IPS-15b (cell line): ENCODE measurements at regions not wholly inside any gene's neighbourhood (a gene's known extent, or its start where the extent isn't known, plus 50 kb on each side); places are given as distances from the start of the nearest gene placed in this dataset.
"Not testable (repeated sequence)": the region's sequence is repeated elsewhere in the genome, so short reads cannot be mapped to it uniquely, and the experiment has no call there.

Experiments
- H3K27me3 ChIP-seq: one replicate; pipeline ENCODE4 v1.6.1; 2013; ENCODE audit warnings: low read length; ENCODE audit not compliant: control insufficient read depth, insufficient read depth
- H3K36me3 ChIP-seq: one replicate; pipeline ENCODE4 v1.6.1; 2013; ENCODE audit warnings: low read length; ENCODE audit not compliant: control insufficient read depth, insufficient read depth
- H3K4me1 ChIP-seq: one replicate; pipeline ENCODE4 v1.6.1; 2013; ENCODE audit warnings: mild to moderate bottlenecking, low read length; ENCODE audit not compliant: control insufficient read depth, insufficient read depth
- H3K4me3 ChIP-seq: one replicate; pipeline ENCODE4 v1.5.1; 2013; ENCODE audit warnings: low read depth, low read length
- H3K9ac ChIP-seq: one replicate; pipeline ENCODE4 v1.6.1; 2013; ENCODE audit warnings: low read depth, mild to moderate bottlenecking, low read length
- H3K9me3 ChIP-seq: one replicate; pipeline ENCODE4 v1.6.1; 2013; ENCODE audit warnings: mild to moderate bottlenecking, low read length; ENCODE audit not compliant: control insufficient read depth, insufficient read depth

DNA sequence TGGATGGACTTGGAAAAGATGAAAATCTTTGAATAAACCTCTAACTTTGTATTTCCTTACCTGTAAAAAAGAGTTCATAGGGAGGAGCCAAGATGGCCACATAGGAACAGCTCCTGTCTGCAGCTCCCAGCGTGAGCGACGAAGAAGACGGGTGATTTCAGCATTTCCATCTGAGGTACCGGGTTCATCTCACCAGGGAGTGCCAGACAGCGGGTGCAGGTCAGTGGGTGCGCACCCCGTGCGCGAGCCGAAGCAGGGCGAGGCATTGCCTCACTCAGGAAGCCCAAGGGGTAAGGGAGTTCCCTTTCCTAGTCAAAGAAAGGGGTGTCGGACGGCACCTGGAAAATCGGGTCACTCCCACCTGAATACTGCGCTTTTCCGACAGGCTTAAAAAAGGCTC is 191.3 kb upstream of the DDX18 start:
- H3K9ac ChIP-seq: peak overlapping the region; percentile 82
- peak overlapping the region; percentile 72 for H3K4me3 ChIP-seq
- H3K36me3 ChIP-seq, H3K4me1 ChIP-seq, H3K9me3 ChIP-seq, H3K27me3 ChIP-seq: not testable (repeated sequence)

DNA sequence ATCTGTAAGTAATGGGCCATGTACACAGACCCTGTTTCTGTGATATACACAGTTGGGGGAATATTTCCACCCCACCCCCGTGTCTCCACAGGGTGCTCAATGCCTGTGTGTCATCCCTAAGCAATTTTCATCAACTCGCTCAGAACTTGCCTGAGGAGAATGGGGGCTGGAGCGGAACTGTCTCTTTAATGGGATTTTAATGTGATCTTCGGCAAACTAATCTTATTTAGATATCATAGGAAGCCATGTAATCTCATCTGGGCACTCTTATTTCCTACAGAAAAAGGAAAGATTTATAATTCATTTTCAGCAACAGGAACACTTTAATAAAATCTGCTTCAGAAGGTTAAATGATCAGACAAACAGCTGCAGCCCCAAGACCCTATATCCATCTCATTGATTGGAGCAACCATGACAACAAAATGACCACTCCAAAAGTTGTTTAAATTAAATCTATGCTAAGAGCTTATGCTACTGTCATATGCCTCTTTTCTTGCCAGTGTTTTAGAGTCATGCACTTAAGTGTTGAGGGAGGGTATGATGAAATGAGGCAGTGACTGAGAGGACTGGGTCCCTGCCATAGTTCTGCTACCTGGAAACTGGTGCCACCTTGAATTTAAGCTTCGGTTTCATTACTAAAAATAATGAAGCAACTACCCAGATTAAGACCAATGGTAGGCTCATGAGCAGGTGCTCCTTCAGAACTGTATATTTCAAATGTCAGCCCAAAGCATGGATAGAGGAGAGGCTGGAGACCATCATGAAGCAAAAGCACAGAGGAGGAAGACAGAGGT is 183.1 kb upstream of the DDX18 start:
- no peaks in the 10 kb centered on the region for H3K4me1 ChIP-seq
- H3K9ac ChIP-seq: no peak overlapping the region
- H3K36me3 ChIP-seq: no peaks in the 10 kb centered on the region
- H3K9me3 ChIP-seq: no peaks in the 10 kb centered on the region
- H3K4me3 ChIP-seq: no peak overlapping the region
- no peaks in the 10 kb centered on the region for H3K27me3 ChIP-seq

DNA sequence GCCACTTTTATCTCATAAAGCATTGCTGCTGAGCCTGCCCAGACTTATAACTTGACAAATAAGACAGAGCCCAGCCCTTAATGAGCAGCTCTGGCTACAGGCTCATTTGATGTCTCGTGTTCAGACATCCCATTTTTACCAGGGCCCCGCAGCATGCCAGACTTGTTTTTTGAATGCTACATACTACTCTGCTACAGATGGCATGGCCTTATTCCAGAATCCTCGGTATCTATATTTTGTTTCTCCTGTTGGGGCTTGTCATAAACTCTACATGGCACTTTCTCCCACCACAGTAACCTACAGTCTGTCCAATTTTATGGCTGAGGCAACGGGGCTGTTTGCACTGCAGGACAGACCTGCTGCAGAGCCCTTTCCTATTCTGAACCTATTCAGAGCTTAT is 179.0 kb upstream of the DDX18 start:
- H3K9ac ChIP-seq: no peak overlapping the region
- no peak overlapping the region for H3K4me3 ChIP-seq
- no peaks in the 10 kb centered on the region for H3K4me1 ChIP-seq
- H3K36me3 ChIP-seq: no peaks in the 10 kb centered on the region
- H3K27me3 ChIP-seq: no peaks in the 10 kb centered on the region
- H3K9me3 ChIP-seq: no peaks in the 10 kb centered on the region

DNA sequence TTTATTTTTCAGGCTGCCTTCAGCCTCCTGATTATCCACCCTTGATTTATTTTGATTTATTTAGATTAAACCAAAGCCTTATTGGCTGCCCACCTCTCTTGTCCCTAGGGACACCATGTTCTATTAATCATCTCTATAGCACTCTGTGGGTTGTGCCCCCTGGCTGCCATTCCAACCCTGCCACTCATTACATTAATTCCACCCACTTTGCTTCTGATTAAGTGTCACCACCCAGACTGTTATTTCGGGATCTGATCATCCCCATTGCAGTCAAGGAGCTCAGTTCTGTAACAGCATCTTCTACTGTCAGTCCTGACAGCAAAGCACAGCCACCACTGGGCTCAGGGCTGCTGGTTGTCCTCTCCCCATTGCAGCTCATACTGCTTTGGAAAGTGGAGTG is 175.1 kb upstream of the DDX18 start:
- no peaks in the 10 kb centered on the region for H3K36me3 ChIP-seq
- H3K27me3 ChIP-seq: no peaks in the 10 kb centered on the region
- no peak overlapping the region for H3K4me3 ChIP-seq
- no peaks in the 10 kb centered on the region for H3K9me3 ChIP-seq
- no peak overlapping the region for H3K9ac ChIP-seq
- H3K4me1 ChIP-seq: no peaks in the 10 kb centered on the region

DNA sequence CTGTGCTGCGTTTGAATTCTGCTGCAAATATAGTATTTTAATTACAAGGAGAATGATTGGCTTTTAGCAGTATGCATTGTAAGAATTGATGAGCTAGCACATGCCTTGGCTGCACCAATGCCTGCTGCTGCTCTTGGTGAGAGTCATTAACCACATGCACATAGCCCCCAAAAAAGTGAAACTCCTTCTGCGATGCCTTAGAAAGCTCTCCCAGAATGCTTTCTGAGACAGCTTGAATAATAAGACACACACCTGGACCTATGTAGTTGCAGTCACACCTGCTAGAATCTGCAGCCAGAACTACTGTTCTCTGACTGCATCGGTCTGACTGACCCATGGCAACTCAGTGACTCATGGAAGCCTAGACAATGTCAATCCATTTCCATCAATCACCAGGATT is 170.1 kb upstream of the DDX18 start:
- H3K9me3 ChIP-seq: no peaks in the 10 kb centered on the region
- H3K9ac ChIP-seq: no peak overlapping the region
- H3K4me3 ChIP-seq: no peak overlapping the region
- H3K4me1 ChIP-seq: no peaks in the 10 kb centered on the region
- H3K27me3 ChIP-seq: no peaks in the 10 kb centered on the region
- no peaks in the 10 kb centered on the region for H3K36me3 ChIP-seq

DNA sequence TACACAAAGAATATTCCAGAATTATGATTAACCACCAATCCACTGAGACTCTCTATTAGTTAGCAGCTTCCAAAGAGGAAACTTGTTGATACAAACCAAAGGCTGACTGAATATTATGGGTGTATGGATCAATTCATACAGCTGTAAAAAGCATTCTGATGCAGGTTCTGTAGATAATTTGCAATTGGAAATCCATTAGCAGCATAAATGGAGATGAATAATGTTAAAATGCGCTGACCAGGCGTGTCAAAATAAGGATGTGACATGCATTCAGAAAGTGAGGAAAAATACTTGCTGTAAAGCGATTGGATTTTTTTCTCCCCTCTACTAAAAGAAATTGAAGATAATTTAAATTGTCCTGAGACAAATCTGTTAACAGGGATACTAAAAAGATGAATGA is 169.0 kb upstream of the DDX18 start:
- Histone ChIP-seq H3K4me3 (no peak overlapping the region), H3K9me3 (no peaks in the 10 kb centered on the region), H3K36me3 (no peaks in the 10 kb centered on the region), H3K4me1 (no peaks in the 10 kb centered on the region), H3K9ac (no peak overlapping the region), H3K27me3 (no peaks in the 10 kb centered on the region)

DNA sequence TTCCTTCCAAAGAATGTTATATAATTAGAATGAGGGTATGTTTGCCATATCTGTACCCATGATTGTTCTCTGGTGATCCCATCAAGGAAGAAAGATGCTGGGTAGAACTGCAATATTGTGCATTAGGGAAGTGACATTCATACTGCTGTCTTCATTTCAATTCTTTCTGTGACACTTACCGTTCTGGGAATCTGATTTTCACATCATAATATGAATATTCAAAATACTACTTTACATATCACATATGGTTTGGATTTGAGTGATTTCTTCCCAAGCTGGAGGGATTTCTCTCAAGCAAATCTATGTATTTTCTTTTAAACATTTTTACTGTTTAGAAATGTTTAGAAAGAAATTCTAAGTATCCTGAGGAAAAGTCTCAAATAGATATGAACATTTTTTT is 168.4 kb upstream of the DDX18 start:
- Histone ChIP-seq H3K9ac (no peak overlapping the region), H3K9me3 (no peaks in the 10 kb centered on the region), H3K27me3 (no peaks in the 10 kb centered on the region), H3K36me3 (no peaks in the 10 kb centered on the region), H3K4me3 (no peak overlapping the region), H3K4me1 (no peaks in the 10 kb centered on the region)

DNA sequence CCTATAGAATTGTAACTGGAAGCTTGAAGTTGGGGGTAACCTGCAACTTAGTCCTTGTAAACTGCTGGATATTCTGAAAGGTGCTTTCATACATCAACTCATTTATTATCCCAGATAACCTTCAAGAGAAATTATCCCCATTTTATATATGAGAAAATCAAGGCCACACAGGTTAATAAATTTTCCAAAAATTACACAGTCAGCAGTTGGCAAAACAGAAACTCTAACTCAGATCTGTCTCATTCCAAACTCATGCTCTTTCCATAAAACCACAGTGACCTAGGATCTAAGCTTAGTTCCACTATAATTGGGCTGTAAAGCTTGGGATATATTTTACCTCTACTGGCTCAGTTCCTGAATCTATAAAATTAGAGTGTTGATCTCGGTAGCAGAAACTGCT is 167.6 kb upstream of the DDX18 start:
- Histone ChIP-seq H3K27me3 (no peaks in the 10 kb centered on the region), H3K4me3 (no peak overlapping the region), H3K4me1 (no peaks in the 10 kb centered on the region), H3K9ac (no peak overlapping the region), H3K9me3 (no peaks in the 10 kb centered on the region), H3K36me3 (no peaks in the 10 kb centered on the region)

DNA sequence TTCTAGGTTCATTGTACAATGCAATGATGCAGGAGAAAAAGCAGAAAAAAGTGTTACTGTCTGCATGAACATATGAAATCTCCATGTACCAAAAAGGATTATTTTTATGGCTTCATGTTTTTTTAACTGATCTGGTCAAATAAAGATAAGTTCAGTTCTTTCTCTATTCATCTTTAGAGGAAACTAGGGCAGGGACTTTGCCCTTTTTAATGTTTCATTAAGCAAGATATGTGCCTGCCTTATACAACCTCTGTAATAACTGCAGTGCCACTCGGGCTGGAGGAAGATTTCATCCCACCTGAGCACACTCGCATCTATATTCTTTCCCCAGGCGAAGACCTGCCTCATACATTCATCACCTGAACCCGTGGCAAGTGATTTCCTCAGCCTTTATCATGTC is 157.9 kb upstream of the DDX18 start:
- H3K27me3 ChIP-seq: no peaks in the 10 kb centered on the region
- H3K4me3 ChIP-seq: no peak overlapping the region
- no peaks in the 10 kb centered on the region for H3K9me3 ChIP-seq
- no peak overlapping the region for H3K9ac ChIP-seq
- H3K36me3 ChIP-seq: no peaks in the 10 kb centered on the region
- H3K4me1 ChIP-seq: peaks cover 4% of the 10 kb centered on the region

DNA sequence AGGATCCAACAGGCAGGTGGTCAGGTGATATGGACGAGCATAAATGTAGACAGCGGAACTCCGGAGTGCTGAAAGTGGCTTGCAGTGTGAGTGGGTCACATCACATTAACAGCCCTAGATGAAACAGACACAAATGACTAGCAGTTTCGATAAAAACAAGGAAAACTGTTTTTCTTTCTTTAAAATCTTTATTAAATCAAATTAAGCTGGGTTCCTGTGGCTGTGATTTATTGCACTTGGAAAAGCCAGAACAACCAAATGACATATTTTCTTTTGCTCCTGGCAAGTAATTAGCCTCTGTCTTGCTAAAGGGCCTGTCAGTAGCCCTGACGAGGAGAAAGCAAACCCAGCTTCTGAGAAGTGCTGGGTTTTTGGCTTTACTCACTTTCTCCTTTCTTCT is 152.9 kb upstream of the DDX18 start:
- Histone ChIP-seq H3K4me3 (no peak overlapping the region), H3K9me3 (no peaks in the 10 kb centered on the region), H3K4me1 (peaks cover 10% of the 10 kb centered on the region), H3K9ac (no peak overlapping the region), H3K27me3 (no peaks in the 10 kb centered on the region), H3K36me3 (no peaks in the 10 kb centered on the region)

DNA sequence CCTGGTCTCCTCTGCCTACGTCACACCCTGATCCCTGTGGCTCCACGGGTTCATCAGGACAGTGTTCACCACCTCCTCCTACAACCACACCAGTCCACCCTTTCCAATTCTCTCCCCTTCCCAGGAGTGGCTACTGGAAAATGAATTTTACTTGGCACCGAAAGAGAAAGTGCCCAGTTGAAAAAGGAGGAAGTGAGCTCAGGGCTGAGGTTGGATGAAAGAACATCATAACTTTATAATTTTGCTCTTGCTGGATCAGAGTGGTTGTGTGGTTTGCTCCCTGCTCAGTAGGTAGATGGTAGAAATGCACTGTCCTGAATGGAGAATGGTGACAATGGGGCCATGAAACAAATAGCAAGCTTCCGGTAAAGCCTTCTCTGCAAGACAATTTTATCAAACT is 140.3 kb upstream of the DDX18 start:
- Histone ChIP-seq H3K27me3 (no peaks in the 10 kb centered on the region), H3K36me3 (no peaks in the 10 kb centered on the region), H3K4me1 (no peaks in the 10 kb centered on the region), H3K9ac (no peak overlapping the region), H3K9me3 (no peaks in the 10 kb centered on the region), H3K4me3 (no peak overlapping the region)

DNA sequence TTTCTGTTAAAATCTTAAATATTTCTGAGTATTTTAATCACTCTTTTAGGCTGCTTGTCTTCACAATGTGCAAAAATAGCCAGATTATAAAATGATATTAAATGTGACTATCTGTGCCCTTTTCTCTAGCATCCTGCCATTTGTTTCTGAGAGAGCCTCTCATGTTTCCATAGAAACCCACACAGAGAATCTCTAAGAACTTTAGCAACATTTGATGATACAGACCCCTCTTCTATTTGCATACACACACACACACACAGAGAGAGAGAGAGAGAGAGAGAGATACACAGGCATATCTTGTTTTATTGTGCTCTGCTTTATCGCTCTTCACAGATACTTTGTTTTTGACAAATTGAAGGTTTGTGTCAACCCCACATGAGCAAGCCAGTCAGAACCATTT is 134.5 kb upstream of the DDX18 start:
- Histone ChIP-seq H3K27me3 (no peaks in the 10 kb centered on the region), H3K36me3 (no peaks in the 10 kb centered on the region), H3K9me3 (no peaks in the 10 kb centered on the region), H3K4me1 (peaks cover 6% of the 10 kb centered on the region), H3K4me3 (no peak overlapping the region), H3K9ac (no peak overlapping the region)
